Body of pancreas (tissue), 4 donors: ENCODE measurements at regions not wholly inside any gene's neighbourhood (a gene's known extent, or its start where the extent isn't known, plus 50 kb on each side); places are given as distances from the start of the nearest gene placed in this dataset.

Experiments used
- CTCF ChIP-seq, 7 experiments: fragments of 450-650 bp in 4 of 7; fragments of 200-600 bp in 3 of 7; sonication (generic) in 3 of 7; IDR thresholded peaks; one replicate each; pipeline ENCODE4 v1.5.1; 2016 to 2019; ENCODE audit warnings: antibody characterized with exemption in 7 of 7
- POLR2A ChIP-seq, 3 donors: fragments of 450-650 bp; IDR thresholded peaks; one replicate each; pipeline ENCODE4 v1.6.1; 2016; ENCODE audit warnings: antibody characterized with exemption in 3 of 3, mild to moderate bottlenecking in 2 of 3

DNA sequence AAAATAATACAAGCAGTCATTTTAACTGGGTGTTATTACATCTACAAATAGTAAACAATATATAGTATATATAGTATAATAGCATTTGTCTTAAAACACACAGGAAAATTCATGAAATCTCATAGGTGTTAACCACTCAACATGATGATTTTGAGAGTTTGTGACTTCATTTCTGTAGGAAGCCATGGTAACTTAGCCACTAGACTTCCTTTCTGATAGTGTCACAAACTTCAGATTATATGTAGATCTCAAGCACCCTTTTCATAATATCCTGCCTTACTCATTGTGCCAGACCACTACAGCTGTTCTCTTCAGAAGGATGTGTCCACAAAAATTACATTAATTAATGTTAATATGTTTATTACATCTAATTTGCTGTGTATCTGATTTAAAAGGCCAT, 1250.6 kb downstream of the ADGRL3 start:
- TF ChIP-seq POLR2A (IDR thresholded peaks at IDR 0.05), result no peak
- no peak for TF ChIP-seq CTCF (IDR thresholded peaks at IDR 0.05)
